ENCODE measurements at regions not wholly inside any gene's neighbourhood (a gene's known extent, or its start where the extent isn't known, plus 50 kb on each side); places are given as distances from the start of the nearest gene placed in this dataset.

DNA sequence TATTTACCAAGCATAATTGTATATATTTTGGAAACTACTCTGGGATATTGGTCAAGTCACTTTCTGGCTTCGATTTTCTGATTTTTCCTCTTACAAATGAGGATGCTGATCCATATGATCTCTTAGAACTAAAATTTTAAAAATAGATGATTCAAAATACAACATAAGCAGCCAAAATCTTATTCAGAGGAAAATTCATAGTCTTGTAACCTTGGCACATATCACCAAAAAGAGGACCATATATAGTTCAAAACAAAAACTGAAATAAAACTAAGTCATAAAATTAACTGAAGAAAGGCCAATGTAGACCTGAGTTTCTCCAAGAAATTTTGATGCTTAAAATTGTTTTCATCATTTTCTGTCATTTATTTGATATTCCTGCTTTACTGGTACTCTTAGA lies 768.3 kb downstream of the SORCS3 start:
- Histone ChIP-seq H3K4ac (replicated peaks; ENCODE audit: insufficient read length, low read depth, low read length) (no peak overlapping the region), H3K27me3 (replicated peaks in 1 of 4; ENCODE audit: control insufficient read depth in 3 of 4, extremely low read depth in 1 of 4, insufficient read depth in 3 of 4, low read length in 3 of 4) (no peaks in the 10 kb centered on the region), H3K4me1 (replicated peaks in 1 of 4; ENCODE audit: control insufficient read depth in 3 of 4, insufficient read depth in 4 of 4, low read length in 3 of 4) (no peaks in the 10 kb centered on the region), H2BK5ac (ENCODE audit: low read depth, low read length) (no peak overlapping the region), H2AFZ (ENCODE audit: low read length) (no peak overlapping the region), H4K20me1 (replicated peaks in 1 of 2; ENCODE audit: control insufficient read depth in 1 of 2, insufficient read depth in 2 of 2, low read length in 2 of 2) (no peaks in the 10 kb centered on the region), H3K79me1 (ENCODE audit: low read depth, low read length) (no peaks in the 10 kb centered on the region; the same call in 1 of the 2 replicates), H3K23me2 (ENCODE audit: low read depth, low read length) (no peaks in the 10 kb centered on the region), H3K23ac (ENCODE audit: insufficient read length) (no peak overlapping the region), H3K18ac (ENCODE audit: extremely low read depth, low read length) (no peak overlapping the region), H4K5ac (ENCODE audit: insufficient read length, low read depth, low read length) (no peak overlapping the region), H3K9ac (replicated peaks in 1 of 4; ENCODE audit: extremely low read depth in 1 of 4, low read depth in 3 of 4, low read length in 3 of 4) (no peak overlapping the region), H3K4me3 (ENCODE audit: extremely low read depth in 1 of 4, insufficient read depth in 2 of 4, low read depth in 3 of 4, low read length in 4 of 4) (no peak overlapping the region), H2BK12ac (ENCODE audit: low read depth, low read length) (no peak overlapping the region), H3K79me2 (ENCODE audit: control insufficient read depth in 1 of 2, insufficient read depth in 2 of 2, low read length in 2 of 2) (no peaks in the 10 kb centered on the region), H3K27ac (ENCODE audit: low read depth, low read length) (no peak overlapping the region), H2BK15ac (ENCODE audit: low read length) (no peak overlapping the region), H4K8ac (ENCODE audit: extremely low read depth, insufficient read depth, low read length) (no peak overlapping the region), H3K14ac (ENCODE audit: insufficient read length) (no peak overlapping the region), H2AK5ac (ENCODE audit: low read depth, low read length) (no peak overlapping the region), H3K36me3 (ENCODE audit: control insufficient read depth in 2 of 4, insufficient read depth in 4 of 4, low read length in 3 of 4) (no peaks in the 10 kb centered on the region), H3K9me3 (ENCODE audit: insufficient read depth in 2 of 2, low read depth in 1 of 2, low read length in 1 of 2) (no peaks in the 10 kb centered on the region), H4K91ac (replicated peaks; ENCODE audit: insufficient read length, low read length) (no peak overlapping the region), H3K4me2 (ENCODE audit: insufficient read depth in 1 of 2, low read depth in 2 of 2, low read length in 2 of 2) (no peak overlapping the region), H3K56ac (replicated peaks; ENCODE audit: insufficient read length, low read depth, low read length) (no peak overlapping the region), H2BK20ac (ENCODE audit: low read length) (no peak overlapping the region), H2BK120ac (replicated peaks; ENCODE audit: low read depth, low read length) (no peak overlapping the region)
- FAIRE-seq (no peak), DNase-seq (ENCODE audit: low read depth in 1 of 2, low spot score in 2 of 2) (no peak)
- POLR2A ChIA-PET (ENCODE audit: partially characterized antibody): no interaction called here
- CTCF ChIA-PET (ENCODE audit: partially characterized antibody): no interaction called here
- no peak for TF ChIP-seq BCL11A (IDR thresholded peaks at IDR 0.05; ENCODE audit: low read depth in 2 of 2, low read length in 2 of 2)
- WGBS, 2 experiments (ENCODE audit: extremely low coverage in 1 of 2, insufficient coverage in 1 of 2, insufficient read length in 1 of 2, insufficient replicate concordance in 2 of 2, low coverage in 1 of 2, low lambda C conversion rate in 2 of 2, missing lambda C conversion rate in 1 of 2): 100% methylated on average over 1 of the region's 1 CpG; no CpG with 5 or more reads in 1 of the 2 experiments
